ENCODE measurements at regions not wholly inside any gene's neighbourhood (a gene's known extent, or its start where the extent isn't known, plus 50 kb on each side); places are given as distances from the start of the nearest gene placed in this dataset.

GRCh38 chr5:6941631-6942030 lies 228.4 kb downstream of the TENT4A start:
- Histone ChIP-seq H2AFZ (ENCODE audit: insufficient read depth, low read depth, low read length, poor library complexity, severe bottlenecking) (no peak overlapping the region), H3K36me3 (replicated peaks in 1 of 2; ENCODE audit: control insufficient read depth in 1 of 2, insufficient read depth in 2 of 2, low read length in 2 of 2) (no peaks in the 10 kb centered on the region), H3K4me1 (ENCODE audit: control insufficient read depth in 1 of 2, insufficient read depth in 2 of 2, low read length in 2 of 2) (no peaks in the 10 kb centered on the region), H3K27ac (ENCODE audit: low read depth in 1 of 2, low read length in 2 of 2) (no peak overlapping the region), H4K20me1 (ENCODE audit: insufficient read depth, low read length) (no peaks in the 10 kb centered on the region), H3K4me3 (replicated peaks in 1 of 3; ENCODE audit: low read depth in 2 of 3, low read length in 3 of 3) (no peak overlapping the region), H3K9ac (ENCODE audit: insufficient read depth, low read length, poor library complexity, severe bottlenecking) (no peak overlapping the region), H3K4me2 (replicated peaks; ENCODE audit: extremely low read depth, low read length, poor library complexity, severe bottlenecking) (no peak overlapping the region), H3K27me3 (ENCODE audit: control insufficient read depth in 2 of 2, insufficient read depth in 2 of 2, low read length in 2 of 2) (no peaks in the 10 kb centered on the region), H3K9me3 (replicated peaks in 1 of 2; ENCODE audit: control insufficient read depth in 1 of 2, insufficient read depth in 1 of 2, low read length in 2 of 2) (no peaks in the 10 kb centered on the region), H3K79me2 (ENCODE audit: insufficient read depth, low read length) (no peaks in the 10 kb centered on the region)
- H3K4me1 Mint-ChIP-seq: no peaks in the 10 kb centered on the region
- H3K27ac Mint-ChIP-seq: no peak overlapping the region
- TF ChIP-seq, protein P1, sequence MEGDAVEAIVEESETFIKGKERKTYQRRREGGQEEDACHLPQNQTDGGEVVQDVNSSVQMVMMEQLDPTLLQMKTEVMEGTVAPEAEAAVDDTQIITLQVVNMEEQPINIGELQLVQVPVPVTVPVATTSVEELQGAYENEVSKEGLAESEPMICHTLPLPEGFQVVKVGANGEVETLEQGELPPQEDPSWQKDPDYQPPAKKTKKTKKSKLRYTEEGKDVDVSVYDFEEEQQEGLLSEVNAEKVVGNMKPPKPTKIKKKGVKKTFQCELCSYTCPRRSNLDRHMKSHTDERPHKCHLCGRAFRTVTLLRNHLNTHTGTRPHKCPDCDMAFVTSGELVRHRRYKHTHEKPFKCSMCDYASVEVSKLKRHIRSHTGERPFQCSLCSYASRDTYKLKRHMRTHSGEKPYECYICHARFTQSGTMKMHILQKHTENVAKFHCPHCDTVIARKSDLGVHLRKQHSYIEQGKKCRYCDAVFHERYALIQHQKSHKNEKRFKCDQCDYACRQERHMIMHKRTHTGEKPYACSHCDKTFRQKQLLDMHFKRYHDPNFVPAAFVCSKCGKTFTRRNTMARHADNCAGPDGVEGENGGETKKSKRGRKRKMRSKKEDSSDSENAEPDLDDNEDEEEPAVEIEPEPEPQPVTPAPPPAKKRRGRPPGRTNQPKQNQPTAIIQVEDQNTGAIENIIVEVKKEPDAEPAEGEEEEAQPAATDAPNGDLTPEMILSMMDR (IDR thresholded peaks at IDR 0.05): no peak
- peaks cover 0 to 4% (median 3%) of the 10 kb centered on the region in 3 donors for H3K27me3 Mint-ChIP-seq (ENCODE audit: low read depth in 3 of 3)
- no peak for DNase-seq
- intact Hi-C loops (cut with micrococcal nuclease): no loop called here
- no peak overlapping the region for H3K4me3 Mint-ChIP-seq
- no peaks in the 10 kb centered on the region for H3K36me3 Mint-ChIP-seq
- WGBS (ENCODE audit: insufficient coverage): 97% methylated on average over 3 of the region's 3 CpGs
- peaks cover 0 to 5% (median 1%) of the 10 kb centered on the region in 7 donors for H3K9me3 Mint-ChIP-seq

- Histone ChIP-seq H3K4me2 (replicated peaks; ENCODE audit: extremely low read depth, low read length, poor library complexity, severe bottlenecking) (no peak overlapping the region), H3K79me2 (ENCODE audit: insufficient read depth, low read length) (no peaks in the 10 kb centered on the region), H2AFZ (ENCODE audit: insufficient read depth, low read depth, low read length, poor library complexity, severe bottlenecking) (no peak overlapping the region), H3K4me3 (replicated peaks in 1 of 3; ENCODE audit: low read depth in 2 of 3, low read length in 3 of 3) (no peak overlapping the region), H3K27me3 (ENCODE audit: control insufficient read depth in 2 of 2, insufficient read depth in 2 of 2, low read length in 2 of 2) (no peaks in the 10 kb centered on the region), H3K36me3 (replicated peaks in 1 of 2; ENCODE audit: control insufficient read depth in 1 of 2, insufficient read depth in 2 of 2, low read length in 2 of 2) (no peaks in the 10 kb centered on the region), H3K4me1 (ENCODE audit: control insufficient read depth in 1 of 2, insufficient read depth in 2 of 2, low read length in 2 of 2) (no peaks in the 10 kb centered on the region), H4K20me1 (ENCODE audit: insufficient read depth, low read length) (no peaks in the 10 kb centered on the region), H3K9ac (ENCODE audit: insufficient read depth, low read length, poor library complexity, severe bottlenecking) (no peak overlapping the region), H3K9me3 (replicated peaks in 1 of 2; ENCODE audit: control insufficient read depth in 1 of 2, insufficient read depth in 1 of 2, low read length in 2 of 2) (no peaks in the 10 kb centered on the region), H3K27ac (ENCODE audit: low read depth in 1 of 2, low read length in 2 of 2) (no peak overlapping the region)
- TF ChIP-seq, protein P1 (IDR thresholded peaks at IDR 0.05): no peak
- no peak overlapping the region for H3K27ac Mint-ChIP-seq
- no peaks in the 10 kb centered on the region for H3K36me3 Mint-ChIP-seq
- no peaks in the 10 kb centered on the region for H3K4me1 Mint-ChIP-seq
- WGBS (ENCODE audit: insufficient coverage): 91% methylated on average over 10 of the region's 11 CpGs
- DNase-seq: no peak
- peaks cover 0 to 4% (median 3%) of the 10 kb centered on the region in 3 donors for H3K27me3 Mint-ChIP-seq (ENCODE audit: low read depth in 3 of 3)
- intact Hi-C loops (cut with micrococcal nuclease): no loop called here
- H3K9me3 Mint-ChIP-seq: peaks cover 0 to 5% (median 1%) of the 10 kb centered on the region in 7 donors
- H3K4me3 Mint-ChIP-seq: no peak overlapping the region
Measured at GRCh38 chr5:6943197-6944112, 230.2 kb downstream of the TENT4A start.
